GM12878 (cell line): ENCODE measurements at regions not wholly inside any gene's neighbourhood (a gene's known extent, or its start where the extent isn't known, plus 50 kb on each side); places are given as distances from the start of the nearest gene placed in this dataset.

Experiments
- CBX5 ChIP-seq: sonication (generic); IDR thresholded peaks from 2 replicates; pipeline ENCODE4 v1.6.1; 2016; ENCODE audit warnings: low read depth, moderate library complexity, mild to moderate bottlenecking, inconsistent platforms
- GATAD2B ChIP-seq: fragments of 450-650 bp; conservative IDR thresholded peaks from 2 replicates; pipeline ENCODE4 v1.6.1; 2017; ENCODE audit warnings: low read depth, mild to moderate bottlenecking, moderate library complexity
- JUNB ChIP-seq: IDR thresholded peaks from 2 replicates; pipeline ENCODE4 v1.6.1; 2016; ENCODE audit warnings: antibody characterized with exemption, mild to moderate bottlenecking
- KAT2A ChIP-seq: conservative IDR thresholded peaks from 2 replicates; pipeline ENCODE4 v1.6.1; 2011; ENCODE audit warnings: low read depth, low read length; ENCODE audit not compliant: control insufficient read depth
- NFIC ChIP-seq: IDR thresholded peaks from 2 replicates; pipeline ENCODE4 v1.6.1; 2012; ENCODE audit warnings: low read depth, mild to moderate bottlenecking, inconsistent platforms, low read length, moderate library complexity
- SIN3A ChIP-seq: IDR thresholded peaks from 2 replicates; pipeline ENCODE4 v1.6.1; 2012; ENCODE audit warnings: low read depth, low read length, improper control_type of control experiment
- SMAD5 ChIP-seq: IDR thresholded peaks from 2 replicates; pipeline ENCODE4 v1.6.1; 2016; ENCODE audit warnings: antibody characterized with exemption, low read depth
- SP1 ChIP-seq: IDR thresholded peaks from one replicate; pipeline ENCODE4 v1.6.1; 2011; ENCODE audit warnings: low read depth, low read length
- SPI1 ChIP-seq: IDR thresholded peaks from 2 replicates; pipeline ENCODE4 v1.6.1; 2011; ENCODE audit warnings: low read depth, mild to moderate bottlenecking, low read length, moderate library complexity, borderline replicate concordance; ENCODE audit not compliant: insufficient read depth
- SREBF2 ChIP-seq: IDR thresholded peaks from 2 replicates; pipeline ENCODE4 v1.6.1; 2012; ENCODE audit warnings: mild to moderate bottlenecking, low read length
- STAT1 ChIP-seq: fragments of 450-650 bp; conservative IDR thresholded peaks from 2 replicates; pipeline ENCODE4 v1.6.1; 2014; ENCODE audit warnings: antibody characterized with exemption, mild to moderate bottlenecking
- TAF1 ChIP-seq: IDR thresholded peaks from 2 replicates; pipeline ENCODE4 v1.6.1; 2011; ENCODE audit warnings: mild to moderate bottlenecking, low read depth, low read length, borderline replicate concordance
- TARDBP ChIP-seq: IDR thresholded peaks from 2 replicates; pipeline ENCODE4 v1.6.1; 2016; ENCODE audit warnings: borderline replicate concordance
- WRNIP1 ChIP-seq: IDR thresholded peaks from 2 replicates; pipeline ENCODE4 v1.6.1; 2011; ENCODE audit warnings: low read depth, low read length, improper control_type of control experiment, borderline replicate concordance
- TF ChIP-seq, protein P1 (sequence below): fragments of 450-650 bp; IDR thresholded peaks from 2 replicates; pipeline ENCODE4 v1.6.1; 2016; ENCODE audit warnings: mild to moderate bottlenecking, moderate library complexity, borderline replicate concordance
- TF ChIP-seq, protein P2 (sequence below): fragments of 450-650 bp; IDR thresholded peaks from 2 replicates; pipeline ENCODE4 v1.6.1; 2016; ENCODE audit warnings: mild to moderate bottlenecking
- TF ChIP-seq, protein P3 (sequence below): fragments of 150-350 bp; IDR thresholded peaks from 2 replicates; pipeline ENCODE4 v1.6.1; 2014; ENCODE audit warnings: mild to moderate bottlenecking, low read depth, low read length
- TF ChIP-seq, protein P4 (sequence below): IDR thresholded peaks from 2 replicates; pipeline ENCODE4 v1.6.1; 2012; ENCODE audit warnings: low read depth, low read length, improper control_type of control experiment
- TF ChIP-seq, protein P5 (sequence below): fragments of 450-650 bp; IDR thresholded peaks from 2 replicates; pipeline ENCODE4 v1.6.1; 2018; ENCODE audit warnings: borderline replicate concordance, mild to moderate bottlenecking; ENCODE audit not compliant: partially characterized antibody

DNA sequence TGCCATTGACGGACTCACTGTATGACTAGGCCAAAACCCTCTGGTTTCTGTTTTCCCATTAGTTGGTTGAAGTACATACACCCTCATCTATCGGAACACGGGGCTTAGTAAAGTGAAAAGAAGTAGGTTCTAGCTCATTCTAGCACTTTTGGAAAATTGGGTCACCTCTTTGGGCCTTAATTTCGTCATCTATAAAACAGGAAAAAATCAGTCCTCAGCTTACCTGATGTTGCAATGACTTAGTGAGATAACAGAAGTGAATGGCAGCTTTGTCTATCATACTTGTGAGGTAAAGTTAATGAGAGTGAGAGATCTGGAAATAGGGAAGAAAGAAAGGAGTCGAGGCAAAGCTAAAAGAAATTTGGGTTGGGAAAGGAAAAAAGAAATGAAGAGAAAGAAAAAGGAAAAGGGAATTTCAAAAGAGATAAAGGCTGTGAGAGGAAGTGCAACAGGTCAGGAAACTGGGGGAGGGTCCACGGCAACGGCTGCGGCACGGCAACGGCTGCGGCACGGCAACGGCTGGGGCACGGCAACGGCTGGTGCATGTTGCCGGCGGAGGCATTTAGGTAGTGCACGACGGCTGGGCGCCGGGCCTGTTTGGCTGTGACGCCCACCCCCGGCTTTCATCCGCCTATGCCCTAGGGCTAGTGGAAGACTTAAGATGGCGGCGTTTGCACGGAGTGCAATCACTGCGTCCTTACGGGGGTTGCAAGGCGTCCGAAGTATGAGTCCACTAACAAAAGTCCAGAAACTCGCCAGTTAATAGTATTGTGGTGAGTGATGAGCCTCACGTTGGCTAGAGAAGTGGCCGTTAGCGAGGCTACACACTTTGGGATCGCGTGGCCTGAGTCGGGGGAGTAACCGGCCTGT lies 91.4 kb upstream of the XIST start (continued):
- TF ChIP-seq TAF1 (peak; percentile 96), CBX5 (peak; percentile 99), JUNB (no peak), SPI1 (peak; percentile 87), SIN3A (peak; percentile 89), SMAD5 (peak; percentile 67), KAT2A (no peak), WRNIP1 (no peak), STAT1 (peak; percentile 75; the same call in 1 of the 2 replicates), SREBF2 (no peak; the same call in 1 of the 2 replicates), TARDBP (peak; percentile 86; the same call in 1 of the 2 replicates), GATAD2B (peak; percentile 86; the same call in 1 of the 2 replicates), SP1 (peak; percentile 89), NFIC (peak; percentile 34; the same call in 1 of the 2 replicates)
- TF ChIP-seq, protein P1, sequence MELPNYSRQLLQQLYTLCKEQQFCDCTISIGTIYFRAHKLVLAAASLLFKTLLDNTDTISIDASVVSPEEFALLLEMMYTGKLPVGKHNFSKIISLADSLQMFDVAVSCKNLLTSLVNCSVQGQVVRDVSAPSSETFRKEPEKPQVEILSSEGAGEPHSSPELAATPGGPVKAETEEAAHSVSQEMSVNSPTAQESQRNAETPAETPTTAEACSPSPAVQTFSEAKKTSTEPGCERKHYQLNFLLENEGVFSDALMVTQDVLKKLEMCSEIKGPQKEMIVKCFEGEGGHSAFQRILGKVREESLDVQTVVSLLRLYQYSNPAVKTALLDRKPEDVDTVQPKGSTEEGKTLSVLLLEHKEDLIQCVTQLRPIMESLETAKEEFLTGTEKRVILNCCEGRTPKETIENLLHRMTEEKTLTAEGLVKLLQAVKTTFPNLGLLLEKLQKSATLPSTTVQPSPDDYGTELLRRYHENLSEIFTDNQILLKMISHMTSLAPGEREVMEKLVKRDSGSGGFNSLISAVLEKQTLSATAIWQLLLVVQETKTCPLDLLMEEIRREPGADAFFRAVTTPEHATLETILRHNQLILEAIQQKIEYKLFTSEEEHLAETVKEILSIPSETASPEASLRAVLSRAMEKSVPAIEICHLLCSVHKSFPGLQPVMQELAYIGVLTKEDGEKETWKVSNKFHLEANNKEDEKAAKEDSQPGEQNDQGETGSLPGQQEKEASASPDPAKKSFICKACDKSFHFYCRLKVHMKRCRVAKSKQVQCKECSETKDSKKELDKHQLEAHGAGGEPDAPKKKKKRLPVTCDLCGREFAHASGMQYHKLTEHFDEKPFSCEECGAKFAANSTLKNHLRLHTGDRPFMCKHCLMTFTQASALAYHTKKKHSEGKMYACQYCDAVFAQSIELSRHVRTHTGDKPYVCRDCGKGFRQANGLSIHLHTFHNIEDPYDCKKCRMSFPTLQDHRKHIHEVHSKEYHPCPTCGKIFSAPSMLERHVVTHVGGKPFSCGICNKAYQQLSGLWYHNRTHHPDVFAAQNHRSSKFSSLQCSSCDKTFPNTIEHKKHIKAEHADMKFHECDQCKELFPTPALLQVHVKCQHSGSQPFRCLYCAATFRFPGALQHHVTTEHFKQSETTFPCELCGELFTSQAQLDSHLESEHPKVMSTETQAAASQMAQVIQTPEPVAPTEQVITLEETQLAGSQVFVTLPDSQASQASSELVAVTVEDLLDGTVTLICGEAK: peak; percentile 98
- TF ChIP-seq, protein P2, sequence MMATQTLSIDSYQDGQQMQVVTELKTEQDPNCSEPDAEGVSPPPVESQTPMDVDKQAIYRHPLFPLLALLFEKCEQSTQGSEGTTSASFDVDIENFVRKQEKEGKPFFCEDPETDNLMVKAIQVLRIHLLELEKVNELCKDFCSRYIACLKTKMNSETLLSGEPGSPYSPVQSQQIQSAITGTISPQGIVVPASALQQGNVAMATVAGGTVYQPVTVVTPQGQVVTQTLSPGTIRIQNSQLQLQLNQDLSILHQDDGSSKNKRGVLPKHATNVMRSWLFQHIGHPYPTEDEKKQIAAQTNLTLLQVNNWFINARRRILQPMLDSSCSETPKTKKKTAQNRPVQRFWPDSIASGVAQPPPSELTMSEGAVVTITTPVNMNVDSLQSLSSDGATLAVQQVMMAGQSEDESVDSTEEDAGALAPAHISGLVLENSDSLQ: peak; percentile 67
- TF ChIP-seq, protein P3, sequence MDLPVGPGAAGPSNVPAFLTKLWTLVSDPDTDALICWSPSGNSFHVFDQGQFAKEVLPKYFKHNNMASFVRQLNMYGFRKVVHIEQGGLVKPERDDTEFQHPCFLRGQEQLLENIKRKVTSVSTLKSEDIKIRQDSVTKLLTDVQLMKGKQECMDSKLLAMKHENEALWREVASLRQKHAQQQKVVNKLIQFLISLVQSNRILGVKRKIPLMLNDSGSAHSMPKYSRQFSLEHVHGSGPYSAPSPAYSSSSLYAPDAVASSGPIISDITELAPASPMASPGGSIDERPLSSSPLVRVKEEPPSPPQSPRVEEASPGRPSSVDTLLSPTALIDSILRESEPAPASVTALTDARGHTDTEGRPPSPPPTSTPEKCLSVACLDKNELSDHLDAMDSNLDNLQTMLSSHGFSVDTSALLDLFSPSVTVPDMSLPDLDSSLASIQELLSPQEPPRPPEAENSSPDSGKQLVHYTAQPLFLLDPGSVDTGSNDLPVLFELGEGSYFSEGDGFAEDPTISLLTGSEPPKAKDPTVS: peak; percentile 46; the same call in 1 of the 2 replicates
- TF ChIP-seq, protein P4, sequence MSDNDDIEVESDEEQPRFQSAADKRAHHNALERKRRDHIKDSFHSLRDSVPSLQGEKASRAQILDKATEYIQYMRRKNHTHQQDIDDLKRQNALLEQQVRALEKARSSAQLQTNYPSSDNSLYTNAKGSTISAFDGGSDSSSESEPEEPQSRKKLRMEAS: no peak
- TF ChIP-seq, protein P5, sequence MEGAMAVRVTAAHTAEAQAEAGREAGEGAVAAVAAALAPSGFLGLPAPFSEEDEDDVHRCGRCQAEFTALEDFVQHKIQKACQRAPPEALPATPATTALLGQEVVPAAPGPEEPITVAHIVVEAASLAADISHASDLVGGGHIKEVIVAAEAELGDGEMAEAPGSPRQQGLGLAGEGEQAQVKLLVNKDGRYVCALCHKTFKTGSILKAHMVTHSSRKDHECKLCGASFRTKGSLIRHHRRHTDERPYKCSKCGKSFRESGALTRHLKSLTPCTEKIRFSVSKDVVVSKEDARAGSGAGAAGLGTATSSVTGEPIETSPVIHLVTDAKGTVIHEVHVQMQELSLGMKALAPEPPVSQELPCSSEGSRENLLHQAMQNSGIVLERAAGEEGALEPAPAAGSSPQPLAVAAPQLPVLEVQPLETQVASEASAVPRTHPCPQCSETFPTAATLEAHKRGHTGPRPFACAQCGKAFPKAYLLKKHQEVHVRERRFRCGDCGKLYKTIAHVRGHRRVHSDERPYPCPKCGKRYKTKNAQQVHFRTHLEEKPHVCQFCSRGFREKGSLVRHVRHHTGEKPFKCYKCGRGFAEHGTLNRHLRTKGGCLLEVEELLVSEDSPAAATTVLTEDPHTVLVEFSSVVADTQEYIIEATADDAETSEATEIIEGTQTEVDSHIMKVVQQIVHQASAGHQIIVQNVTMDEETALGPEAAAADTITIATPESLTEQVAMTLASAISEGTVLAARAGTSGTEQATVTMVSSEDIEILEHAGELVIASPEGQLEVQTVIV: peak; percentile 80
